Prostate gland (tissue), 2 donors: ENCODE measurements at regions not wholly inside any gene's neighbourhood (a gene's known extent, or its start where the extent isn't known, plus 50 kb on each side); places are given as distances from the start of the nearest gene placed in this dataset.

Experiments
- DNase-seq: peaks from one replicate; pipeline ENCODE4 v3.0.0-alpha.2; 2019; ENCODE audit warnings: low spot score
- H3K27ac ChIP-seq, 2 donors: fragments of 200-600 bp; sonication (generic); 2 replicates each; pipeline ENCODE4 v1.5.1; 2017 to 2019
- H3K27me3 ChIP-seq: fragments of 200-600 bp; sonication (generic); replicated peaks from 2 replicates; pipeline ENCODE4 v1.5.1; 2019; ENCODE audit not compliant: insufficient read depth
- H3K36me3 ChIP-seq, 2 donors: fragments of 200-600 bp; sonication (generic); 1 replicate in 1 of 2; 2 replicates in 1 of 2; pipeline versions ENCODE4 v1.5.1 to v1.8.1; 2017 to 2019
- H3K4me1 ChIP-seq: fragments of 200-600 bp; sonication (generic); replicated peaks from 2 replicates; pipeline ENCODE4 v1.5.1; 2019
- H3K4me3 ChIP-seq, 2 donors: fragments of 200-600 bp; sonication (generic); 2 replicates each; pipeline ENCODE4 v1.5.1; 2017 to 2019
- H3K9me3 ChIP-seq: fragments of 200-600 bp; sonication (generic); 2 replicates; pipeline ENCODE4 v1.5.1; 2017
- POLR2A ChIP-seq: fragments of 450-650 bp; IDR thresholded peaks from one replicate; pipeline ENCODE4 v1.6.1; 2016; ENCODE audit warnings: antibody characterized with exemption, mild to moderate bottlenecking
- POLR2AphosphoS5 ChIP-seq: sonication (generic); formaldehyde crosslinking; IDR thresholded peaks from one replicate; pipeline ENCODE4 v1.6.1; 2017; ENCODE audit warnings: antibody characterized with exemption
- WGBS: methylation state at CpG from one replicate; pipeline ENCODE4 v1.1.5; 2018; 5-methylcytosine and 5-hydroxymethylcytosine counted together
- intact Hi-C: fragments of 100-400 bp; cut with DNase I; formaldehyde crosslinking; loops from one replicate; pipeline ENCODE4 v1.14.2; 2022
- TF ChIP-seq, protein P1 (sequence below), 4 experiments: fragments of 200-600 bp in 2 of 4; fragments of 450-650 bp in 2 of 4; sonication (generic) in 2 of 4; IDR thresholded peaks; 1 replicate in 3 of 4; 2 replicates in 1 of 4; pipeline ENCODE4 v1.5.1; 2016 to 2019; ENCODE audit warnings: antibody characterized with exemption in 4 of 4, mild to moderate bottlenecking in 2 of 4, moderate library complexity in 2 of 4

DNA sequence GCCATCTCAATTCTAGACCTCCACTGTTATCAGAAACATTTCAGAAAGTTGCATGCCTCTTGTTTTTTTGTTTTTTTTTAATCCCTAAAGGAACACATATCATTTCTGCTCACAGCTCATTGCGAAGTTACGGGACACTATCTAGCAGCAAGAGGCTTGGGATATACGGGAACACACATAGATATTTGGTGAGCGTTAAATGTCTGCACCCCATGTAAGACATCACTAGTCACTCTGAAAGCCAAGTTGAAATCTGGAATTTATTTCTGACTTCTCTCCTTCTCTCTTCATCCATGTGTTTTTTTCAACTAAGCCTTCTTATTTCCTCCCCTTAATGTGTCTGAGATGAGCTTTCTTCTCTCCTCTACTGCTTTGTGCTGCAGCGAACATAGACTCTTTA, 683.7 kb downstream of the PDHA2 start:
- no peak overlapping the region for H3K27ac ChIP-seq
- H3K36me3 ChIP-seq = no peaks in the 10 kb centered on the region
- no peak overlapping the region for H3K4me3 ChIP-seq
- WGBS = 79% methylated on average over 5 of the region's 5 CpGs
- H3K4me1 ChIP-seq = no peaks in the 10 kb centered on the region
- no peaks in the 10 kb centered on the region for H3K9me3 ChIP-seq
- H3K27me3 ChIP-seq = no peaks in the 10 kb centered on the region
- intact Hi-C loops = no loop called here
- TF ChIP-seq POLR2A (no peak), POLR2AphosphoS5 (no peak)
- TF ChIP-seq, protein P1, sequence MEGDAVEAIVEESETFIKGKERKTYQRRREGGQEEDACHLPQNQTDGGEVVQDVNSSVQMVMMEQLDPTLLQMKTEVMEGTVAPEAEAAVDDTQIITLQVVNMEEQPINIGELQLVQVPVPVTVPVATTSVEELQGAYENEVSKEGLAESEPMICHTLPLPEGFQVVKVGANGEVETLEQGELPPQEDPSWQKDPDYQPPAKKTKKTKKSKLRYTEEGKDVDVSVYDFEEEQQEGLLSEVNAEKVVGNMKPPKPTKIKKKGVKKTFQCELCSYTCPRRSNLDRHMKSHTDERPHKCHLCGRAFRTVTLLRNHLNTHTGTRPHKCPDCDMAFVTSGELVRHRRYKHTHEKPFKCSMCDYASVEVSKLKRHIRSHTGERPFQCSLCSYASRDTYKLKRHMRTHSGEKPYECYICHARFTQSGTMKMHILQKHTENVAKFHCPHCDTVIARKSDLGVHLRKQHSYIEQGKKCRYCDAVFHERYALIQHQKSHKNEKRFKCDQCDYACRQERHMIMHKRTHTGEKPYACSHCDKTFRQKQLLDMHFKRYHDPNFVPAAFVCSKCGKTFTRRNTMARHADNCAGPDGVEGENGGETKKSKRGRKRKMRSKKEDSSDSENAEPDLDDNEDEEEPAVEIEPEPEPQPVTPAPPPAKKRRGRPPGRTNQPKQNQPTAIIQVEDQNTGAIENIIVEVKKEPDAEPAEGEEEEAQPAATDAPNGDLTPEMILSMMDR (IDR thresholded peaks at IDR 0.05) = no peak
- no peak for DNase-seq

DNA sequence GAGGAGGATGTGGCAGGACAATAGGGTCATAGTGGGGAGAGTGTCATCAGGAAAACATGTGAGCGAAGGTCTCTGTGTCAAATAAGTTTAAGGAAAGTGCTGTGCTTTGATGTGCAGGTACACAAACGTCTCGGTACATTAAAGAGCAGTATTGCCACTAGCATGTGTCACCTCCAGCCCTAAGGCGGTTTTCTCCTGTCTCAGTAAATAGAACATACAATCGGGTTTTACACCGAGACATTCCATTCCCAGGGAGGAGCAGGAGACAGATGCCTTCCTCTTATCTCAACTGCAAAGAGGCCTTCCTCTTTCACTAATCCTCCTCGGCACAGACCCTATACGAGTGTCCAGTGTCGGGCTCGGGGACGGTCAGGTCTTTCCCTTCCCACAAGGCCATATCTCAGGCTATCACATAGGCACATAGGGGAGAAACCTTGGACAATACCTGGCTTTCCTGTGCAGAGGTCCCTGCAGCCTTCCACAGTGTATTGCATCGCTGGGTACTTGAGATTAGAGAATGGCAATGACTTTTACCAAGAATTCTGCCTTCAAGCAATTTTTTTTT, 684.5 kb downstream of the PDHA2 start:
- Histone ChIP-seq H3K9me3 (no peaks in the 10 kb centered on the region), H3K27ac (no peak overlapping the region), H3K4me1 (no peaks in the 10 kb centered on the region), H3K27me3 (no peaks in the 10 kb centered on the region), H3K4me3 (no peak overlapping the region), H3K36me3 (no peaks in the 10 kb centered on the region)
- 54% methylated on average over 12 of the region's 12 CpGs for WGBS
- intact Hi-C loops = no loop called here
- TF ChIP-seq POLR2AphosphoS5 (no peak), POLR2A (no peak)
- TF ChIP-seq, protein P1 (IDR thresholded peaks at IDR 0.05) = no peak
- DNase-seq = no peak

- no peak for TF ChIP-seq POLR2AphosphoS5
- TF ChIP-seq, protein P1 (IDR thresholded peaks at IDR 0.05) = no peak
- TF ChIP-seq POLR2A = no peak
- DNase-seq = no peak
- H3K4me3 ChIP-seq = no peak overlapping the region
- H3K27ac ChIP-seq = no peak overlapping the region
- H3K4me1 ChIP-seq = no peaks in the 10 kb centered on the region
- intact Hi-C loops = no loop called here
- no peaks in the 10 kb centered on the region for H3K36me3 ChIP-seq
- no peaks in the 10 kb centered on the region for H3K9me3 ChIP-seq
- no peaks in the 10 kb centered on the region for H3K27me3 ChIP-seq
Observed at GRCh38 chr4:96525898-96526297, 686.0 kb downstream of the PDHA2 start.

DNA sequence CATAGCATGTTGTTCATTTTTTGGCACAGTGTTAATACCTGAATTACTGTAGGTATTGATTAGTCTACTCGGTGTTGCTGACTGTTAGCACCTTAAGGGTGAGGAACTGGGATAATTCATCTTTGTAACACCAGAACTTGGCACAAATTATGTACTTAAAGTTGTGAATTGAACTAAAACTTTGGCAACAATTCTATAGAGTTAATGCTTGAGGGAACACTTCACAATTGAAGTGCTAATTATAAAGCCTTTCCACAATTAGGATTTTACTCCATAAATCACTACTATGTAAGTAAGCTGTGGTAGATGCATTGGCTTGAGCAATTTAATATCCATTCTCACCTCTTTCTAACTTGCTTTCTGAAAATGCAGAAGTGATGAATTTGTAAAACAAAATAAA, 686.7 kb downstream of the PDHA2 start:
- no peaks in the 10 kb centered on the region for H3K9me3 ChIP-seq
- no peak overlapping the region for H3K4me3 ChIP-seq
- intact Hi-C loops = no loop called here
- no peaks in the 10 kb centered on the region for H3K4me1 ChIP-seq
- WGBS = 79% methylated on average over 1 of the region's 1 CpG
- no peaks in the 10 kb centered on the region for H3K36me3 ChIP-seq
- no peaks in the 10 kb centered on the region for H3K27me3 ChIP-seq
- no peak for TF ChIP-seq POLR2A
- TF ChIP-seq POLR2AphosphoS5 = no peak
- TF ChIP-seq, protein P1 (IDR thresholded peaks at IDR 0.05) = no peak
- no peak overlapping the region for H3K27ac ChIP-seq
- DNase-seq = no peak

DNA sequence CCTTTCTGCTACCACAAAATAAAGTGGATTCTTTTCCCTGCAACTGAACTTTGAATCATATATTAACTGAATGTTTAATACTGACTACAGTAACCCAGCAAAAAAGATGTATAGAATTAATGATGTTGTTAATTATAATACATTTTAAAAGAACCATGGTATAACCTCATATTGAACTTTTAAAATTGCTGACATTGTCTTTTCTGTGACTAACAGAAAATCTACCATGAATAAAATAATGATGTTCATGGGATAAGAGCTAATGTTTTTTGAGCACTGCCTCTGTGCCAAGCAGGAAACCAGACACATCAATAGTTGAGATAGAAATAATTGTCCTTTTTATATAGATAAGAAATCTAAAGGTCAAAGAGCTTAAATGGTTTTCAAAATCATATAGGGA, 691.9 kb downstream of the PDHA2 start:
- no peaks in the 10 kb centered on the region for H3K36me3 ChIP-seq
- TF ChIP-seq POLR2AphosphoS5 = no peak
- TF ChIP-seq, protein P1 (IDR thresholded peaks at IDR 0.05) = no peak
- no peak for TF ChIP-seq POLR2A

More for the DNA sequence above, 691.9 kb downstream of the PDHA2 start:
- Histone ChIP-seq H3K27ac (no peak overlapping the region), H3K27me3 (no peaks in the 10 kb centered on the region), H3K4me1 (no peaks in the 10 kb centered on the region), H3K4me3 (no peak overlapping the region), H3K9me3 (no peaks in the 10 kb centered on the region)
- DNase-seq = no peak
- intact Hi-C loops = no loop called here
